ENCODE measurements at regions not wholly inside any gene's neighbourhood (a gene's known extent, or its start where the extent isn't known, plus 50 kb on each side); places are given as distances from the start of the nearest gene placed in this dataset.

DNA sequence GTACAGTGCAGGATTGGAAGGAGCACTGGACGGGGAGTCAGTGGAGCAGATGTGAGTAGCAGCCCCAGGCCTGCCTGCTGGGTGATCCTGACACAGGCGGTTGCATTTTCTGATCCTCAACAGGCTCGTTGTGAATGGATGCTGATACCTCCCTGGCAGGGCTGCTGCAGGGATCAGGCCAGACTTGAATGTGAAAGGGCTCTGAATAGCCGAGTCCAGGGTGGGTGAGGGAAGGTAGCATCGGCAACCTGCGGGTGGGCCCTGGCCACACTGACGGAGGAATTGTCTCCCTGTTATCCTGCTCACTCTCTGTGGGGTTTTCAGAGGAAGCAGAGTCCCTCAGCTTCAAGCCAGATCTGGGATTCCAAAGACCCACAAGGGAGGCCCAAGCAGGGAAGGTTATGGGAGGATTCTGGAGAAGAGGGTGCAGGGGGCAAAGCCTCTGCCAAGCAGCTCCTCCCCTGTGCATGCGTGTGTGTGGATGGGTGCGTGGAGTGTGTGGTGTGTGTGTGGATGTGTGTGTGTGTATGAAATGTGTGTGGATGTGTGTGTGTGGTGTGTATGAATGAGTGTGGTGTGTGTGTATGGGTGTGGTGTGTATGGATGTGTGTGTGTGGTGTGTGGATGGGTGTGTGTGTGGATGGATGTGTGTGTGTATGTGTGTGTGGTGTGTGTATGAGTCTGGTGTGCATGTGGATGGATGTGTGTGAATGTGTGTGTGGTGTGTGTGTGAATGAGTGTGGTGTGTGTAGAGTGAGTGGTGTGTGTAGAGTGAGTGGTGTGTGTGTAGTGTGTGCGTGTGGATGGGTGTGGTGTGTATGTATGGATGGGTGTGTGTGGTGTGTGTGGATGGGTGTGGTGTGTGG, 100.3 kb downstream of the UBIAD1 start:
- Mint-ChIP-seq H3K36me3 (ENCODE audit: insufficient read depth, unreplicated experiment) (no peaks in the 10 kb centered on the region), H3K27ac (ENCODE audit: unreplicated experiment) (no peak overlapping the region), H3K9me3 (ENCODE audit: low read depth, unreplicated experiment) (peaks cover 10% of the 10 kb centered on the region), H3K27me3 (ENCODE audit: unreplicated experiment) (peaks cover 59% of the 10 kb centered on the region), H3K4me3 (ENCODE audit: low read depth, unreplicated experiment) (no peak overlapping the region), H3K4me1 (ENCODE audit: low read depth, unreplicated experiment) (no peaks in the 10 kb centered on the region)
- BruUV-seq (replicated peaks): no TSS peak
- TF ChIP-seq, protein P1, sequence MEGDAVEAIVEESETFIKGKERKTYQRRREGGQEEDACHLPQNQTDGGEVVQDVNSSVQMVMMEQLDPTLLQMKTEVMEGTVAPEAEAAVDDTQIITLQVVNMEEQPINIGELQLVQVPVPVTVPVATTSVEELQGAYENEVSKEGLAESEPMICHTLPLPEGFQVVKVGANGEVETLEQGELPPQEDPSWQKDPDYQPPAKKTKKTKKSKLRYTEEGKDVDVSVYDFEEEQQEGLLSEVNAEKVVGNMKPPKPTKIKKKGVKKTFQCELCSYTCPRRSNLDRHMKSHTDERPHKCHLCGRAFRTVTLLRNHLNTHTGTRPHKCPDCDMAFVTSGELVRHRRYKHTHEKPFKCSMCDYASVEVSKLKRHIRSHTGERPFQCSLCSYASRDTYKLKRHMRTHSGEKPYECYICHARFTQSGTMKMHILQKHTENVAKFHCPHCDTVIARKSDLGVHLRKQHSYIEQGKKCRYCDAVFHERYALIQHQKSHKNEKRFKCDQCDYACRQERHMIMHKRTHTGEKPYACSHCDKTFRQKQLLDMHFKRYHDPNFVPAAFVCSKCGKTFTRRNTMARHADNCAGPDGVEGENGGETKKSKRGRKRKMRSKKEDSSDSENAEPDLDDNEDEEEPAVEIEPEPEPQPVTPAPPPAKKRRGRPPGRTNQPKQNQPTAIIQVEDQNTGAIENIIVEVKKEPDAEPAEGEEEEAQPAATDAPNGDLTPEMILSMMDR (IDR thresholded peaks at IDR 0.05; ENCODE audit: unreplicated experiment): no peak
- no peak for DNase-seq
- CTCF ChIA-PET: no interaction called here
- intact Hi-C loops (cut with micrococcal nuclease; ENCODE audit: unreplicated experiment): no loop called here

DNA sequence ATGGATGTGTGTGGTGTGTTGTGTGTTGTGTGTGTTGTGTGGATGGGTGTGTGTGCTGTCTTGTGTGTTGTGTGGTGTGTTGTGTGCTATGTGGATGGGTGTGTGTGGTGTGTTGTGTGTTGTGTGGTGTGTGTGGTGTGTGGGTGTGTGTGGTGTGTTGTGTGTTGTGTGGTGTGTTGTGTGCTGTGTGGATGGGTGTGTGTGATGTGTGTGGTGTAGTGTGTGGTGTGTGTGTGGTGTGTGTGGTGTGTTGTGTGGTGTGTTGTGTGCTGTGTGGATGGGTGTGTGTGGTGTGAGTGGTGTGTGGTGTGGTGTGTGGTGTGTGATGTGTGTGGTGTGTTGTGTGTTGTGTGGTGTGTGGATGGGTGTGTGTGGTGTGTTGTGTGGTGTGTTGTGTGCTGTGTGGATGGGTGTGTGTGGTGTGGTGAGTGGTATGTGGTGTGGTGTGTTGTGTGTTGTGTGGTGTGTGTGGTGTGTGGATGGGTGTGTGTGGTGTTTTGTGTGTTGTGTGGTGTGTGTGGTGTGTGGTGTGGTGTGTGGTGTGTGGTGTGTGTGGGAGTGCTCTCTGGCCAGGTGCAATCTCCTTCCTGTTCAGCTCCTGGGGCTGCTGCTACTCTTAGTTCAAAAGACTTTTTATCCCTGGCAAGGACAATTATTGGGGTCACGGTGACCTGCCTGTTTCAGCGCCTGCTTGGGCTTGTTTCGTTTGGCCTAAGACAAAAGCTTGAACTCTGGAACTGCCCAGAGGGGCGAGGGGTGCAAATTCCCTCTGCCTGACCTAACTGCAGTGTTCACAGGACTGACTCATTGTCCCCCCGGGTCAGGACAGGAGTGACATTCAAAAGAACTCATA, 101.1 kb downstream of the UBIAD1 start:
- no TSS peak for BruUV-seq (replicated peaks)
- CTCF ChIA-PET: no interaction called here

DNA sequence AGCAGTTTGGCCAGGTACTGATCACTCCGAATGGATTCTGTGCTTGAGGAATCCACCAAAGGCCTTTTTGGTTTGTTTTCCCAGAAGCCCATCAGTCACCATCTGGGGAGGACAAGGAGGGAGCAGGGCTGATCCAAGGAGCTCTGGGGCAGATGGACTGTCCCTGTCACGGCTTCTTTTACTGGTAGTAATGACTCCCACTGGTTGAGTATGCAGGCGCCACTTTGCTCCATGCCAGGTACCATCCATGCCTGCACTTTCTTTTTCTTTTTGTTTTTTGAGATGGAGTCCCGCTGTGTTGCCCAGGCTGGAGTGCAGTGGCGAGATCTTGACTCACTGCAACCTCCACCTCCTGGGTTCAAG, 101.7 kb downstream of the UBIAD1 start:
- BruUV-seq (replicated peaks): no TSS peak
- H3K27me3 Mint-ChIP-seq (ENCODE audit: unreplicated experiment): peaks cover 68% of the 10 kb centered on the region
- peaks cover 10% of the 10 kb centered on the region for H3K9me3 Mint-ChIP-seq (ENCODE audit: low read depth, unreplicated experiment)
- H3K4me3 Mint-ChIP-seq (ENCODE audit: low read depth, unreplicated experiment): no peak overlapping the region
- no peaks in the 10 kb centered on the region for H3K4me1 Mint-ChIP-seq (ENCODE audit: low read depth, unreplicated experiment)
- H3K36me3 Mint-ChIP-seq (ENCODE audit: insufficient read depth, unreplicated experiment): no peaks in the 10 kb centered on the region
- CTCF ChIA-PET: interaction anchor here (1.2 kb wide), 1 partner anchor 9 kb away, joined by 3 read pairs; no protein-coding TSS in a partner anchor
- TF ChIP-seq, protein P1 (IDR thresholded peaks at IDR 0.05; ENCODE audit: unreplicated experiment): no peak
- no peak overlapping the region for H3K27ac Mint-ChIP-seq (ENCODE audit: unreplicated experiment)
- intact Hi-C loops (cut with micrococcal nuclease; ENCODE audit: unreplicated experiment): no loop called here
- DNase-seq: no peak

More for the DNA sequence above, 101.1 kb downstream of the UBIAD1 start:
- Mint-ChIP-seq H3K4me3 (ENCODE audit: low read depth, unreplicated experiment) (no peak overlapping the region), H3K27me3 (ENCODE audit: unreplicated experiment) (peaks cover 67% of the 10 kb centered on the region), H3K4me1 (ENCODE audit: low read depth, unreplicated experiment) (no peaks in the 10 kb centered on the region), H3K9me3 (ENCODE audit: low read depth, unreplicated experiment) (peaks cover 10% of the 10 kb centered on the region), H3K27ac (ENCODE audit: unreplicated experiment) (no peak overlapping the region), H3K36me3 (ENCODE audit: insufficient read depth, unreplicated experiment) (no peaks in the 10 kb centered on the region)
- TF ChIP-seq, protein P1 (IDR thresholded peaks at IDR 0.05; ENCODE audit: unreplicated experiment): no peak
- no peak for DNase-seq
- intact Hi-C loops (cut with micrococcal nuclease; ENCODE audit: unreplicated experiment): no loop called here

DNA sequence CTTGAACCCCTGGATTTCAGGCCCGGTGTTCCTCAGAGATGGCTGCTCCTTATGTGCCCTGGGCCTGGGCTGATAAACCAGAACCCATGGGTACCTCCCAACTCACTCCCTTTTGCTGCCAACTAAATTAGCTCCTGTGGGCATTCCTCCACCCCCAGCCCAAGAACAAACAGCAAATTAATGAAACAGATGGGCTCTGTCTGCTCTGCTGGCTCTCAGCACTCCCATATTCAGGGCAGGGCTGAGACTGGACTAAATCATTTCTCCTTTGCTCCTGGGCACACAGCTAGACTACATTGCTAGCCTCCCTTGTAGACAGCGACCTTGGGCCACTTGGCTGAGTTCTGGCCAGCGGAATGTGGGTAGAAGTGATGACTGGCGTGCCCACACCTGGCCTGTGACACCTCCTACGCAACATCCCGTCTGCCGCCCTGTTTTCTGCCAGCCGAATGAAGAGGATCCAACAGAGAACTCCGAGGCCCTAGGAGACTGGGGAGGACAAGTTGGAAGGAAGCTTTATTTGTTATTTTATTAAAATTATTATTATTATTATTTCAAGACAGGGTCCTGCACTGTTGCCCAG, 101.9 kb upstream of the DISP3 start:
- H3K27ac Mint-ChIP-seq (ENCODE audit: unreplicated experiment): no peak overlapping the region
- peaks cover 71% of the 10 kb centered on the region for H3K27me3 Mint-ChIP-seq (ENCODE audit: unreplicated experiment)
- CTCF ChIA-PET: no interaction called here
- no TSS peak for BruUV-seq (replicated peaks)
- TF ChIP-seq, protein P1 (IDR thresholded peaks at IDR 0.05; ENCODE audit: unreplicated experiment): no peak
- H3K4me1 Mint-ChIP-seq (ENCODE audit: low read depth, unreplicated experiment): no peaks in the 10 kb centered on the region
- peaks cover 10% of the 10 kb centered on the region for H3K9me3 Mint-ChIP-seq (ENCODE audit: low read depth, unreplicated experiment)
- intact Hi-C loops (cut with micrococcal nuclease; ENCODE audit: unreplicated experiment): no loop called here
- no peak overlapping the region for H3K4me3 Mint-ChIP-seq (ENCODE audit: low read depth, unreplicated experiment)
- no peaks in the 10 kb centered on the region for H3K36me3 Mint-ChIP-seq (ENCODE audit: insufficient read depth, unreplicated experiment)
- no peak for DNase-seq
